ENCODE measurements at regions not wholly inside any gene's neighbourhood (a gene's known extent, or its start where the extent isn't known, plus 50 kb on each side); places are given as distances from the start of the nearest gene placed in this dataset.
"Not testable (repeated sequence)": the region's sequence is repeated elsewhere in the genome, so short reads cannot be mapped to it uniquely, and the experiment has no call there.

DNA sequence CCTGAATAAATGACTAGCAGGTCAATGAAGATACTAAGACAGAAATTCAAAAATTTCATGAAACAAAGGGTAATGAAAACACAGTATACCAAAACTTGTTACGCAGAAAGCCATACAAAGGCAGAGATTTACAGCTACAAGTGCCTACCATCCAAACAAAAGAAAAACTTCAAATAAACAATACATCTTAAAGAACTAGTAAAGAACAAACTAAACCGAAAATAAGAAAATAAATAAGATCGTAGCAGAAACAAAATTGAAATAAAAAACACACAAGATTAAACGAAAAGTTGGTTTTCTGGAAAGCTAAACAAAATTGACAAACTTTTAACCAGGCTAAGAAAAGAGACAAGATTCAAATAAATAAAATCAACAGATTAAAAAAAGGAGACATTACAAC lies 51.5 kb downstream of the VPREB1 start:
- ATAC-seq (ENCODE audit: poor library complexity); DNase-seq; intact Hi-C loops (cut with DNase I): not testable (repeated sequence)

DNA sequence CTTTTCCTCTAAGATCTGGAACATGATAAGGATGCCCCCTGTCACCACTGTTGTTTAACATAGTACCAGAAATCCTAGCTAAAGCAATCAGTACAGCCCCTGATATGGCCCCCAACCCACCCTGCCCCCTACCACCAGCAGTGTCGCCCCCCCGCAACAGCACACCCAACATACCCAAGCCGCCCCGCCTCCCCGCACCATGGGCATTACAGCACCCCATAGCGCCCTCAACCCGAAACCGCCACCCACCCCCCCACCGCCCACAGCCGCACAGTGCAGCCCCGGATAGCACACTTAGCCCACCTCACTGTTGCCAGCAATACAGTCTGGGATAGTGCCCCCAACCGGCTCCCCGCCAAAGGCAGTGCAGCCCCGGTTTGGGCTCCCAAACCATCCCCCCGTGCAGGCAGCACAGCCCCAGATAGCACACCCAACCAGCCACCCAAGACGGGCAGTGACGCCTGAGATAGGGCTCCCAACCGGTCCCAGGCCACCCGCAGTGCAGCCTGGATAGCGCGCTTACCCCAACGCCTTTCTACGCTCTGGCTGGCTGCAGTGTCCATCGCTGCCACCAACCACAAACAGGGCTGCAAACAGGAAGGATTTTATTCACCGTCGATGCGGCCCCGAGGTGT lies 52.7 kb downstream of the VPREB1 start:
- DNase-seq = peak; percentile 51
- intact Hi-C loops (cut with DNase I); ATAC-seq (ENCODE audit: poor library complexity): not testable (repeated sequence)

DNA sequence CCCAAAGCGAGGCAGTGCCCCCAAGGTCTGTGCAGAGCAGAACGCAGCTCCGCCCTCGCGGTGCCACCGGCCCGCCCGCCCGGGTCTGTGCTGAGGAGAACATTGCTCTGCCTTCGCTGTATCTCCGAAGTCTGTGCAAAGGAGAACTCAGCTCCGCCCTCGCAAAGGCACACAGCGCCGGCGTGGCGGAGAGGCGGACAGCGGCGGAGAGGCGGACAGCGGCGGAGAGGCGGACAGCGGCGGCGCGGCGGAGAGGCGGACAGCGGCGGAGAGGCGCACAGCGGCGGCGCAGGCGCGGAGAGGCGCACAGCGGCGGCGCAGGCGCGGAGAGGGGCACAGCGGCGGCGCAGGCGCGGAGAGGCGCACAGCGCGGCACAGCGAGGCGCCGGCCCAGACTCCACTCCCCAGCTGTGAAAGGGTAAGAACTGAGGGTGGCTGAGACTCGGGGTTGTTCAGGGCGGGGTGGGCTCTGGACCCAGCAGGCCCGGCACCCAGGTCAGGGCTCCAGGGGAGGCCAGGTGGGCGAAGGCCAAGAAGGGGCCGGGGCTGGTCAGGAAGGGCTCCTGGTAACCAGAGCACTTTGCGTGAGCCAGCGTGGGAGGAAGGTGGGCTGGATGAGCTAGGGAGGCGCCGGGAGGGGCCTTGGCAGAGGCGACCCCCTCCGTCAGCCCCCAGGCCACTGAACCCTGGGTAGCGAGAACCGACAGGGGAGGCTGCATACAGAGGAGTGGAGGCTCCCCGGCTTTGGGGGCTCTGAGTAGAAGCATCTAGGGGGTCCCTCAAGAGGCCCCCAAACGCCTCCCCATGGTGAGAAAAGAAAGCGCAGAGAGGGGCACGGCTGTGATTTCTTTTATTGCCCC lies 53.4 kb downstream of the VPREB1 start:
- DNase-seq = peak; percentile 85
- intact Hi-C loops (cut with DNase I) = not testable (repeated sequence)
- ATAC-seq (ENCODE audit: poor library complexity) = peak; percentile 100

DNA sequence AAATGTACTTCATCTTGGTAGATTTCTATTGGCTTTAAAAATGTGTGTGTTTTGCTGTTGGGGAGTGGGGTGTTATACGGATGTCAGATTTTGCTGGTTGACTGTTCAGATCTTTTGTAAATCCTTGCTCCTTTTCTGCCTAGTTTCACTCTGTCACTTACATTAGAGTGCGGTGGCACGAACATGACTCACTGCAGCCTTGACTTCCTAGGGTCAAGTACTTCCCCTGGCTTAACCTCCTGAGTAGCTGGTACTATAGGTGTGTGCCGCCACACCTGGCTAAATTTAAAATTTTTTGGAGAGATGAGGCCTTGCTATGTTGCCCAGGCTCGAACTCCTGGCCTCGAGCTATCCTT lies 54.0 kb downstream of the VPREB1 start:
- intact Hi-C loops (cut with DNase I) = not testable (repeated sequence)

DNA sequence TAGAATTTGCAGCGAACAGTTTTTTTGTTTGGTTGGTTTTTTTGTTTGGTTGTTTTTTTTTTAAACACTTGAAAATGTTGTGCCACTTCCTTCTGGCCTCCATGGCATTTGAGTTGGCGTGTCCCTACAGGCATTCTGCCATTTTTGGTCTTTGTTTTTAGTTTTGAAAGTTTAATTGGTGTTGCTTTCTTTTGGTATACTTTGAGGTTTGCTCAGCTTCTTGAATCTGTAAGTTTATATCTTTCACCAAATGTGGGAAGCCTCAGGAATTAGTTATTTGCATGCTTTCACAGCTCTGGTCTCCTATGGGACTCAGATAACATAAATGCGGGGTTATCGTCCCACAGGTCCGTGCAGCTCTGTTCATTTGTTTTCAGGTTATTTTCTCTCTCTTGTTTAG lies 55.9 kb downstream of the VPREB1 start:
- ATAC-seq (ENCODE audit: poor library complexity); intact Hi-C loops (cut with DNase I); DNase-seq: not testable (repeated sequence)

More for the DNA sequence above, 54.0 kb downstream of the VPREB1 start:
- ATAC-seq (ENCODE audit: poor library complexity); DNase-seq: not testable (repeated sequence)

DNA sequence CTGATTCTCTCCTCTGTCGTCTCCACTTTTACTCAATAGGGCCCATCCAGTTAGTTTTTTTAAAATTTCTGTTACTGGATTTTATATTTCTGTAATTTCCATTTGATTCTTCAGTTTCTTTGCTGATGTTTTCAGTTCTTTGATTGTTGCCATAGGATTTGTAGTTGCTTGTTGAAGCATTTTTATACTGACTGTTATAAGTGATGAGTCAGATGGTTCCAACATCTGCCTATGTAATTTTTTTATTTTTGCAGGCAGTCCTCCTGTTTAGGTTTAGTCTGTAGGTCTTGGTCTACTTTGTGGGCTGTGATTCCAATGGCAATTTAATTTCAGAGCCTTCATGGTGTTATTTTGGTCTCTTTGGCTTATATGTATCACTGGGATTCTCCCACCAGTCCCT lies 56.4 kb downstream of the VPREB1 start:
- intact Hi-C loops (cut with DNase I); ATAC-seq (ENCODE audit: poor library complexity); DNase-seq: not testable (repeated sequence)

DNA sequence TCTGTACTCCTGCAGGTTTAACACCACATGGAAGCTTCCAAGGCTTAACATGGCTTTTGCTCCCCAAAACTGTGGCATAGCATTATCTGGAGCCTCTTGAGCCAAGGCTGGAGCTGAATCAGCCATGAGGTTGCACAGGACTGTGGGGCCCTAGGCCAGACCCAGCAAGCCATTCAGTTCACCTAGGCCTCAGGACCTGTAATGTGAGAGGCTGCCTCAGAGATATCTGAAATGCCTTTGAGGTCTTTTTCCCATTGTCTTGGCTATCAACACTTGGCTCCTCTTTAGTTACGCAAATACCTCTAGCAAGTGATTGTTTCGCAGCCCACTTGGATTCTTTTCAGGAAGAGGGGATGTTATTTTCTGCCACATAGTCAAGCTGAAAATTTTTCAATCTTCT lies 72.0 kb downstream of the VPREB1 start:
- intact Hi-C loops (cut with DNase I) = no loop called here
- no peak for ATAC-seq (ENCODE audit: poor library complexity)

DNA sequence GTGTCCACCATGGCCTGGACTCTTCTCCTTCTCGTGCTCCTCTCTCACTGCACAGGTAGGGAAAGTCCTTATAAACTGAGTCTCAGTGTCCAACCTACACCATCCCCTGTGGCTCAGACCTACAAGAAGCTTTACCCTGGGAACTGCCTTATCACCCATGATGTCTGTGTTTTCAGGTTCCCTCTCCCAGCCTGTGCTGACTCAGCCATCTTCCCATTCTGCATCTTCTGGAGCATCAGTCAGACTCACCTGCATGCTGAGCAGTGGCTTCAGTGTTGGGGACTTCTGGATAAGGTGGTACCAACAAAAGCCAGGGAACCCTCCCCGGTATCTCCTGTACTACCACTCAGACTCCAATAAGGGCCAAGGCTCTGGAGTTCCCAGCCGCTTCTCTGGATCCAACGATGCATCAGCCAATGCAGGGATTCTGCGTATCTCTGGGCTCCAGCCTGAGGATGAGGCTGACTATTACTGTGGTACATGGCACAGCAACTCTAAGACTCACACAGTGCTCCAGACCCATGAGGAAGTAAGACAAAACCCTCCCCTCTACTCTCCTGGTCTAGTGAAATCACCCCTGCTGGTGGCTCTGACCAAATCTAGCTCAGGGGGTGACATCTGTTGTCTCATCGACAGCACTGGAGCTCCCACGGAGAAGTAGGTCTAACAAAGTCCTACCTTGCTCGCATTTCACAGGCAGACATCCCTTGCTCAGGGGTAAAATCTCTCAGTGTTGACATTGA lies 74.3 kb downstream of the VPREB1 start:
- no peak for DNase-seq
- ATAC-seq (ENCODE audit: poor library complexity) = no peak
- intact Hi-C loops (cut with DNase I) = no loop called here

More for the DNA sequence above, 72.0 kb downstream of the VPREB1 start:
- DNase-seq = no peak

DNA sequence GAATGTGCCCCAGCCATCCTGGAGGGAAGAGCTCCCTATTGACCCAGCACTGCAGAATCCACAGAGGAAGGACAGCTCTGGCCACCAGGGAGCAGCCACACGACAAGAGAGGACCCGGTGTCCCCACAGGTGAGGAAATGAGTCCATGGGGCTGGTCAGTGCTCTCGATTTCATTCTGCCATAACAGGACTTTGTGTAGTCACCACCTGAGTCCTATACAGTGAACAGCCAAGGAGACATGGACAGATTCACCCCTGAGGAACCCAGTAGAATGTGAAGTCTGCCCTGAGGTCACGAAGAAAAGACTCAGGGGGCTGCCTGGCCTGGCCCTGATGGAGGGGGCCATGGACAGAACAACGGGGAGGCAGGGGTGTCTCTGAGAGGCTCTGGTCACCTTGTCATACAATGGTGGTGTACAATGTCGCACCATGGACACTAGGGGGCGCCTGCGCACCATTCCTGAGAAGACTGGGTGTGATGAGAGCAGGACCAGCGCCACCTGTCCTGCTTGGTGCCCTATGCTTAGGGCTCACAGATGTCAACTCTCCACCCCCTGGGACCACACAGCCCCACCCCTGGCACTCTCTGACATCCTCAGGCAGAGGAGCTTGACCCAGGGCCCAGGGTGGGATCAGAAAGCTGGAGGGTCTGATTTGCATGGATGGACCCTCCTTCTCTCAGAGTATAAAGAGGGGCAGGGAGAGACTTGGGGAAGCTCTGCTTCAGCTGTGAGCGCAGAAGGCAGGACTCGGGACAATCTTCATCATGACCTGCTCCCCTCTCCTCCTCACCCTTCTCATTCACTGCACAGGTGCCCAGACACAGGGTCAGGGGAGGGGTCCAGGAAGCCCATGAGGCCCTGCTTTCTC lies 77.4 kb downstream of the VPREB1 start:
- peak; percentile 75 for DNase-seq
- peak; percentile 81 for ATAC-seq (ENCODE audit: poor library complexity)

GRCh38 chr22:22322792-22323191 lies 78.2 kb downstream of the VPREB1 start:
- no peak for ATAC-seq (ENCODE audit: poor library complexity)
- no peak for DNase-seq
- intact Hi-C loops (cut with DNase I) = no loop called here

More for the DNA sequence above, 77.4 kb downstream of the VPREB1 start:
- intact Hi-C loops (cut with DNase I) = not testable (repeated sequence)

- ATAC-seq (ENCODE audit: poor library complexity) = no peak
- no peak for DNase-seq
- intact Hi-C loops (cut with DNase I) = no loop called here
These were observed 83.1 kb downstream of the VPREB1 start for GRCh38 chr22:22327723-22328122.

GRCh38 chr22:22329792-22330191 lies 85.2 kb downstream of the VPREB1 start:
- DNase-seq = no peak
- intact Hi-C loops (cut with DNase I) = no loop called here
- ATAC-seq (ENCODE audit: poor library complexity) = no peak

GRCh38 chr22:22335640-22336039 lies 91.1 kb downstream of the VPREB1 start:
- intact Hi-C loops (cut with DNase I) = not testable (repeated sequence)

DNA sequence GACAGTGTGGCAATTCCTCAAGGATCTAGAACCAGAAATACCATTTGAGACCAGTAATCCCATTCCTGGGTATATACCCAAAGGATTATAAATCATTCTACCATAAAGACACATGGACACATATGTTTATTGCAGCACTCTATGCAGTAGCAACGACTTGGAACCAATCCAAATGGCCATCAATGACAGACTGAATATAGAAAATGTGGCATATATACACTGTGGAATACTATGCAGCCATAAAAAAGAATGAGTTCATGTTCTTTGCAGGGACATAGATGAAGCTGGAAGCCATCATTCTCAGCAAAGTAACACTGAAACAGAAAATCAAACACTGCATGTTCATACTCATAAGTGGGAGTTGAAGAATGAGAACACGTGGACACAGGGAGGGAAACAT lies 91.7 kb downstream of the VPREB1 start:
- ATAC-seq (ENCODE audit: poor library complexity); DNase-seq; intact Hi-C loops (cut with DNase I): not testable (repeated sequence)

More at GRCh38 chr22:22335640-22336039, 91.1 kb downstream of the VPREB1 start:
- ATAC-seq (ENCODE audit: poor library complexity); DNase-seq: not testable (repeated sequence)

DNA sequence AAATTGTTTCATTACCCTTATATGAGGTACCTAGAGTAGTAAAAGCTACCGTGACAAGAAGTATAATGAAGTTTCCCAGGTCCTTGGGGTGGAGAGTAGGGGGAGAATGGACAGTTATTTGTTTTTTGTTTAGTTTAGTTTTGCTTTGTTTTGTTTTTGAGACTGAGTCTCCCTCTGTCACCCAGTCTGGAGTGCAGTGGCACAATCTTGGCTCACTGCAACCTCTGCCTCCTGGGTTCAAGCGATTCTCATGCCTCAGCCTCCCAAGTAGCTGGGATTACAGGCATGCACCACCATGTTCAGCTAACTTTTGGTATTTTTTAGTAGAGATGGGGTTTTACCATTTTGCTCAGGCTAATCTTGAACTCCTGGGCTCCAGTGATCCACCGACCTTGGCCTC lies 94.2 kb downstream of the VPREB1 start:
- DNase-seq; ATAC-seq (ENCODE audit: poor library complexity); intact Hi-C loops (cut with DNase I): not testable (repeated sequence)

- ATAC-seq (ENCODE audit: poor library complexity) (no peak), DNase-seq (no peak)
- intact Hi-C loops (cut with DNase I) = no loop called here
These were observed 97.2 kb downstream of the VPREB1 start for GRCh38 chr22:22341736-22342135.

DNA sequence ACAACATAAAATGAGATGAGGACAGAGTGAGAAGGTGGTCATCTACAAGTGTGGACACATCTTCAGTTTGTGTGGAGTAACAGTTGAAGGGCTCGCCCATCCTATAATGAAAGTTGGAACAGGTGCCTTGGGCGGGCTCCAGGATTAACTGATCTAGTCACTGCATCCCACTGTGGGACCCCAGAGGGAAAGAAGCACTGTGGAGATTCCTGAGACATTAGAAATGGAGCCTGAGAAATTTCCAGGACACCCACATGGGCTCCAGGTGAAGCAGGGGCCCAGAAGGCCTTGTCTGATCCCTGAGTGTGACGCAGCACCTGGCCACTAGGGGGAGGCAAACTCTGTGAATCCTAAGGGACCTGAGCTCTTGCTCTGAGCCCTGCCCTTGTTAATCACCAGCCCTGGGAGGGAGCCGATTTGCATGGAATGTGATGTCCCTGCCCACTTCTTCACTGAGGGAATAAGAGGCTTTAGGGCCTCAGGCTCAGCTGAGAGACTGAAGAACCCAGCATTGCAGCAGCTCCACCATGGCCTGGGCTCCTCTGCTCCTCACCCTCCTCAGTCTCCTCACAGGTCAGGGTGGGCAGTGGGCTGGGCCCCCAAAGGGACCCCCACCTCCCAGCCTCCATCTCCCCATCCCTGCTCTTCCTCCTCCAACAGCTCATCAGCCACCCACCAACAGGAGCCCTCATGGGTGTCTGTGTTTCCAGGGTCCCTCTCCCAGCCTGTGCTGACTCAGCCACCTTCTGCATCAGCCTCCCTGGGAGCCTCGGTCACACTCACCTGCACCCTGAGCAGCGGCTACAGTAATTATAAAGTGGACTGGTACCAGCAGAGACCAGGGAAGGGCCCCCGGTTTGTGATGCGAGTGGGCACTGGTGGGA lies 98.4 kb downstream of the VPREB1 start:
- DNase-seq (peak; percentile 57), ATAC-seq (ENCODE audit: poor library complexity) (no peak)
- intact Hi-C loops (cut with DNase I) = no loop called here

Data from Right ventricle myocardium superior (tissue), 1 donor.